Endothelial cell of umbilical vein (primary cell): ENCODE measurements at regions not wholly inside any gene's neighbourhood (a gene's known extent, or its start where the extent isn't known, plus 50 kb on each side); places are given as distances from the start of the nearest gene placed in this dataset.

Experiments
- BruUV-seq: library from RNA; stranded (reverse); fragments of 400-500 nt; replicated peaks from 2 replicates; lab custom pipeline; 2021; lab: Mats Ljungman, UMichigan
- CTCF ChIA-PET: fragments of 300-600, 350-600 bp; sonication (Branson Sonifier 250); formaldehyde crosslinking; loops from one replicate; lab custom pipeline; 2021; ENCODE audit warnings: antibody characterized with exemption, inconsistent platforms; lab: Charles Lee
- POLR2A ChIA-PET: fragments of 300-600, 350-600 bp; sonication (Branson Sonifier 250); formaldehyde crosslinking; loops from one replicate; lab custom pipeline; 2021; ENCODE audit warnings: antibody characterized with exemption, inconsistent platforms; lab: Charles Lee
- DNase-seq: peaks from one replicate; pipeline ENCODE4 v3.0.0-alpha.2; 2011; ENCODE audit warnings: low read depth, low spot score
- FAIRE-seq: peaks from 2 replicates; lab custom pipeline; 2011; peaks lifted over from hg19 to GRCh38; lab: Jason Lieb, UNC
- H2AFZ ChIP-seq: 2 replicates; pipeline ENCODE4 v1.6.0; 2012; ENCODE audit warnings: low read depth, low read length, control low read depth, inconsistent platforms
- H3K27ac ChIP-seq: 2 replicates; pipeline ENCODE4 v1.5.1; 2011; ENCODE audit warnings: low read depth, mild to moderate bottlenecking, control low read depth, low read length, moderate library complexity; ENCODE audit not compliant: insufficient read depth
- H3K27me3 ChIP-seq, 2 experiments: 2 replicates each; pipeline versions ENCODE4 v1.6.0 to v1.6.1; 2011; ENCODE audit warnings: low read length in 2 of 2, mixed read lengths in 1 of 2; ENCODE audit not compliant: control insufficient read depth in 2 of 2, insufficient read depth in 2 of 2
- H3K36me3 ChIP-seq, 2 experiments: 2 replicates in 1 of 2; 3 replicates in 1 of 2; pipeline ENCODE4 v1.5.1; 2011; ENCODE audit warnings: low read length in 2 of 2, mild to moderate bottlenecking in 1 of 2, moderate library complexity in 1 of 2; ENCODE audit not compliant: control insufficient read depth in 2 of 2, insufficient read depth in 2 of 2; ENCODE audit errors: extremely low read depth in 1 of 2
- H3K4me1 ChIP-seq: 3 replicates; pipeline ENCODE4 v1.5.1; 2011; ENCODE audit warnings: mild to moderate bottlenecking, low read length; ENCODE audit not compliant: control insufficient read depth, insufficient read depth; ENCODE audit errors: extremely low read depth
- H3K4me2 ChIP-seq: 2 replicates; pipeline ENCODE4 v1.6.1; 2011; ENCODE audit warnings: low read length, control low read depth, mixed read lengths; ENCODE audit not compliant: insufficient read depth
- H3K4me3 ChIP-seq, 3 experiments: fragments of 200-600 bp in 1 of 3; sonication (generic), shearing (Covaris generic) in 1 of 3; replicated peaks in 1 of 3; 2 replicates each; pipeline ENCODE4 v1.5.1; 2011 to 2016; ENCODE audit warnings: control low read depth in 3 of 3, low read length in 3 of 3, mild to moderate bottlenecking in 2 of 3, inconsistent platforms in 1 of 3, low read depth in 1 of 3, moderate library complexity in 1 of 3; ENCODE audit not compliant: insufficient read depth in 1 of 3
- H3K79me2 ChIP-seq: 2 replicates; pipeline ENCODE4 v1.6.0; 2012; ENCODE audit warnings: low read length, inconsistent platforms; ENCODE audit not compliant: control insufficient read depth, insufficient read depth
- H3K9ac ChIP-seq: replicated peaks from 2 replicates; pipeline ENCODE3; 2011; ENCODE audit warnings: low read length, control low read depth; ENCODE audit not compliant: insufficient read depth; ENCODE audit errors: extremely low read depth
- H3K9me1 ChIP-seq: replicated peaks from 3 replicates; pipeline ENCODE4 v1.6.0; 2011; ENCODE audit warnings: mild to moderate bottlenecking, low read length; ENCODE audit not compliant: control insufficient read depth, insufficient read depth; ENCODE audit errors: extremely low read depth
- H3K9me3 ChIP-seq: replicated peaks from 2 replicates; pipeline ENCODE4 v1.5.1; 2012; ENCODE audit warnings: low read length, inconsistent platforms; ENCODE audit not compliant: control insufficient read depth, insufficient read depth
- H4K20me1 ChIP-seq: replicated peaks from 2 replicates; pipeline ENCODE3; 2011; ENCODE audit warnings: mild to moderate bottlenecking, low read length; ENCODE audit not compliant: control insufficient read depth, insufficient read depth; ENCODE audit errors: extremely low read depth
- EZH2 ChIP-seq: IDR thresholded peaks from 2 replicates; pipeline ENCODE4 v1.6.1; 2012; ENCODE audit warnings: borderline replicate concordance, low read depth, mild to moderate bottlenecking, moderate library complexity, low read length, inconsistent platforms; ENCODE audit not compliant: severe bottlenecking
- FOS ChIP-seq: IDR thresholded peaks from 2 replicates; pipeline ENCODE4 v1.6.1; 2011; ENCODE audit warnings: mild to moderate bottlenecking, low read length, moderate library complexity, borderline replicate concordance; ENCODE audit not compliant: insufficient read depth
- GATA2 ChIP-seq: IDR thresholded peaks from 2 replicates; pipeline ENCODE4 v1.7.0; 2011; ENCODE audit warnings: low read depth, mild to moderate bottlenecking, moderate library complexity, mixed read lengths, low read length; ENCODE audit not compliant: insufficient read length, insufficient read depth
- JUN ChIP-seq: IDR thresholded peaks from 2 replicates; pipeline ENCODE4 v1.6.1; 2011; ENCODE audit warnings: borderline replicate concordance, low read depth; ENCODE audit not compliant: insufficient read length, insufficient read depth
- MYC ChIP-seq: IDR thresholded peaks from one replicate; pipeline ENCODE4 v1.6.1; 2011; ENCODE audit warnings: mild to moderate bottlenecking, low read depth, low read length
- POLR2A ChIP-seq: IDR thresholded peaks from 2 replicates; pipeline ENCODE4 v1.6.1; 2012; ENCODE audit warnings: low read depth, mild to moderate bottlenecking, control low read depth, low read length
- POLR2AphosphoS5 ChIP-seq: IDR thresholded peaks from 2 replicates; pipeline ENCODE4 v1.6.1; 2012; ENCODE audit warnings: low read depth, mild to moderate bottlenecking, control low read depth, low read length, moderate library complexity; ENCODE audit not compliant: insufficient read depth
- dilution Hi-C: fragments of 300-500 bp; cut with MboI; formaldehyde crosslinking; loops from one replicate; pipeline ENCODE4 v1.15.0; 2019; ENCODE audit warnings: low sequenced_read_pairs; ENCODE audit not compliant: extremely low pct_ligation_motif_present
- intact Hi-C: fragments of 100-400 bp; cut with micrococcal nuclease; formaldehyde crosslinking; loops from one replicate; pipeline ENCODE4 v1.10.0; 2022
- TF ChIP-seq, protein P1 (sequence below): IDR thresholded peaks from 2 replicates; pipeline ENCODE4 v1.6.1; 2011; ENCODE audit not compliant: insufficient read depth, insufficient read length
- TF ChIP-seq, protein P2 (sequence below), 2 donors: IDR thresholded peaks; 1 replicate in 1 of 2; 2 replicates in 1 of 2; pipeline ENCODE4 v1.5.1; 2011; ENCODE audit warnings: low read length in 2 of 2, mild to moderate bottlenecking in 2 of 2, moderate library complexity in 2 of 2, control low read depth in 1 of 2, inconsistent platforms in 1 of 2, low read depth in 1 of 2; ENCODE audit not compliant: insufficient read depth in 1 of 2; ENCODE audit errors: extremely low read depth in 1 of 2

DNA sequence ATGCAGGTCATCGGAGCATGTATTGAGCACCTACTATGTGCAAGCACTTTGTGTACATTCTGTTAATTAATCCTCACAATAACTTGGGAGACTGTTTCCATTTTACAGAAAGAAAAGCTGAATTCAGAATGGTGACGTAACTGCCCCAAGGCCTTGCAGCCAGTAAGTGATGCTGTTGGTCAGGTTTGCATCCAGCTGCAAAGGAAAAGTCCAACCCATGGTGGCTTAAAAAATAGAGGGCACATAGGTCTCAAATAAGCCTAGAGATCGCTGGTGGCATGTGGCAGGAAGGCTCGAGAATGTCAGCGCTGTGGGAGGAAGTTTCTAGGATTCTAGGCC is 83.8 kb upstream of the CHST15 start:
- no peak overlapping the region for H3K9ac ChIP-seq
- no peak for DNase-seq
- no peaks in the 10 kb centered on the region for H3K9me3 ChIP-seq
- no peaks in the 10 kb centered on the region for H3K79me2 ChIP-seq
- no peaks in the 10 kb centered on the region for H4K20me1 ChIP-seq
- H3K4me3 ChIP-seq, result no peak overlapping the region
- FAIRE-seq, result no peak
- H3K9me1 ChIP-seq, result no peaks in the 10 kb centered on the region
- dilution Hi-C loops (no loop called here), intact Hi-C loops (no loop called here)
- no TSS peak for BruUV-seq
- H3K4me1 ChIP-seq, result no peaks in the 10 kb centered on the region
- H3K27me3 ChIP-seq, result peaks cover 0 to 2% of the 10 kb centered on the region in 2 experiments
- no peak overlapping the region for H2AFZ ChIP-seq
- CTCF ChIA-PET, result no interaction called here
- H3K27ac ChIP-seq, result no peak overlapping the region
- H3K36me3 ChIP-seq, result no peaks in the 10 kb centered on the region
- no peak overlapping the region for H3K4me2 ChIP-seq
- POLR2A ChIA-PET, result no interaction called here
- TF ChIP-seq GATA2 (no peak), EZH2 (no peak), JUN (no peak), POLR2A (no peak), POLR2AphosphoS5 (no peak), MYC (no peak), FOS (no peak)
- TF ChIP-seq, protein P1, sequence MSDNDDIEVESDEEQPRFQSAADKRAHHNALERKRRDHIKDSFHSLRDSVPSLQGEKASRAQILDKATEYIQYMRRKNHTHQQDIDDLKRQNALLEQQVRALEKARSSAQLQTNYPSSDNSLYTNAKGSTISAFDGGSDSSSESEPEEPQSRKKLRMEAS, result no peak
- TF ChIP-seq, protein P2, sequence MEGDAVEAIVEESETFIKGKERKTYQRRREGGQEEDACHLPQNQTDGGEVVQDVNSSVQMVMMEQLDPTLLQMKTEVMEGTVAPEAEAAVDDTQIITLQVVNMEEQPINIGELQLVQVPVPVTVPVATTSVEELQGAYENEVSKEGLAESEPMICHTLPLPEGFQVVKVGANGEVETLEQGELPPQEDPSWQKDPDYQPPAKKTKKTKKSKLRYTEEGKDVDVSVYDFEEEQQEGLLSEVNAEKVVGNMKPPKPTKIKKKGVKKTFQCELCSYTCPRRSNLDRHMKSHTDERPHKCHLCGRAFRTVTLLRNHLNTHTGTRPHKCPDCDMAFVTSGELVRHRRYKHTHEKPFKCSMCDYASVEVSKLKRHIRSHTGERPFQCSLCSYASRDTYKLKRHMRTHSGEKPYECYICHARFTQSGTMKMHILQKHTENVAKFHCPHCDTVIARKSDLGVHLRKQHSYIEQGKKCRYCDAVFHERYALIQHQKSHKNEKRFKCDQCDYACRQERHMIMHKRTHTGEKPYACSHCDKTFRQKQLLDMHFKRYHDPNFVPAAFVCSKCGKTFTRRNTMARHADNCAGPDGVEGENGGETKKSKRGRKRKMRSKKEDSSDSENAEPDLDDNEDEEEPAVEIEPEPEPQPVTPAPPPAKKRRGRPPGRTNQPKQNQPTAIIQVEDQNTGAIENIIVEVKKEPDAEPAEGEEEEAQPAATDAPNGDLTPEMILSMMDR (IDR thresholded peaks at IDR 0.05; ENCODE audit: extremely low read depth in 1 of 2, insufficient read depth in 1 of 2, low read depth in 1 of 2, low read length in 2 of 2), result no peak
